GM12872 (cell line): ENCODE measurements at regions not wholly inside any gene's neighbourhood (a gene's known extent, or its start where the extent isn't known, plus 50 kb on each side); places are given as distances from the start of the nearest gene placed in this dataset.

Experiments used
- TF ChIP-seq, protein P1 (sequence below): IDR thresholded peaks from 3 replicates; pipeline ENCODE4 v1.5.1; 2011; ENCODE audit warnings: low read depth, mild to moderate bottlenecking, low read length, moderate library complexity; ENCODE audit not compliant: insufficient read depth

DNA sequence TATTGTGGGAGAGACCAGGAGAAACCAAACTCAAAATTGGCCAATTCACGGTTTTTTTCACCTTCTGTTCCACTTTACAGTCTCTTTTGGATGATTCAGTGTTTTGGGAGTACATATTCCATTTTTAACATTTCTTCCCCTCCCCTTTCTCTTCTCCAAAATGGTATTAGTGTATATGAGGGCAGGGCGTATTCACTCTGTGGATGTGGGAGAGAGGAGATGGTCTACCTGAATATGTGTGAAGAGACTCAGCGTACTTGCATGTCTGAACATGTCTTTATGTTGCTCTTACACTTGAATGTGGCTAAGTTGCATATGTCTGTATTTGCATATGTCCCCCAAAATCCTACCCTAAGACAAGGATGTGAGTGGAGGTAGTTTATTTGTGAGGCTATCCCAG is 291.0 kb upstream of the PPP2R3A start:
- TF ChIP-seq, protein P1, sequence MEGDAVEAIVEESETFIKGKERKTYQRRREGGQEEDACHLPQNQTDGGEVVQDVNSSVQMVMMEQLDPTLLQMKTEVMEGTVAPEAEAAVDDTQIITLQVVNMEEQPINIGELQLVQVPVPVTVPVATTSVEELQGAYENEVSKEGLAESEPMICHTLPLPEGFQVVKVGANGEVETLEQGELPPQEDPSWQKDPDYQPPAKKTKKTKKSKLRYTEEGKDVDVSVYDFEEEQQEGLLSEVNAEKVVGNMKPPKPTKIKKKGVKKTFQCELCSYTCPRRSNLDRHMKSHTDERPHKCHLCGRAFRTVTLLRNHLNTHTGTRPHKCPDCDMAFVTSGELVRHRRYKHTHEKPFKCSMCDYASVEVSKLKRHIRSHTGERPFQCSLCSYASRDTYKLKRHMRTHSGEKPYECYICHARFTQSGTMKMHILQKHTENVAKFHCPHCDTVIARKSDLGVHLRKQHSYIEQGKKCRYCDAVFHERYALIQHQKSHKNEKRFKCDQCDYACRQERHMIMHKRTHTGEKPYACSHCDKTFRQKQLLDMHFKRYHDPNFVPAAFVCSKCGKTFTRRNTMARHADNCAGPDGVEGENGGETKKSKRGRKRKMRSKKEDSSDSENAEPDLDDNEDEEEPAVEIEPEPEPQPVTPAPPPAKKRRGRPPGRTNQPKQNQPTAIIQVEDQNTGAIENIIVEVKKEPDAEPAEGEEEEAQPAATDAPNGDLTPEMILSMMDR = no peak

DNA sequence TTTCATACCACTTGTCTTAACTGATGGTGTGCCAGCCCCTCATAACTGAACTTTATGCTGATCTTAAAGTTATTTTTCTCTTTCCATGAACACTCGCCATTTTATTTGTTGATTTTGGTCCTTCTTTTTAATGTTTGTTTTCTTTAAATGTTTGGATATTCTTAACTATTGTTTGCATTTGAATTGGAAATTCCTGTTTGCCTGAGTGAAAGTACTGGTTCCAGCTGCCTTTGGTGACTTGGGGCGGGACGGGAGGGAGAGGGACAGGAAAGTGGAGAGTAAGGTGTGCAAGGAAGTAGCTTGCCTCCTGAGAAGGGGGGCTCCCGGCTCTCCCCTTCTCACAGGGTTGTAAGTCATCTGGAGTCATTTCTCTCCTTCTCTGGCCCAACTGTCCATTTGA is 287.1 kb upstream of the PPP2R3A start:
- TF ChIP-seq, protein P1 = no peak

DNA sequence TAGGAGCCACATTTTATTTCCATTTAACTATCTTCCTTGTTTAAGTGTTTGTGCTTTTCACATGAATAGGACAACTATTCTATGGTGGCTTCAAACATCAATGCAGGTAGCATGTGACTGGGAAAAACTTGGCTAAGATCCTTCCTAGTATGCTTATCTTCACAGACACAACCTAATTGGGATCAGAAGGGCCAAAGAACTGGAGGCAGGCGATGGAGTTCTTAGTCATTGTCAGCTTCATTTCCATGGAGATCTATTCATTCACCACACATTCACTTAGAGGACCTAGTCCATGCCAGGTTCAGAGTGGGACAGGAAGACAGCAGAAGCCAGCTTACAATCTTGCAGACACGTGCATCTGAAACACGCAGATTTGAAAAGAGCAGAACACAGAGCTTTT is 277.5 kb upstream of the PPP2R3A start:
- TF ChIP-seq, protein P1 = no peak

GRCh38 chr3:135690664-135691063 is 274.9 kb upstream of the PPP2R3A start:
- TF ChIP-seq, protein P1 = no peak

DNA sequence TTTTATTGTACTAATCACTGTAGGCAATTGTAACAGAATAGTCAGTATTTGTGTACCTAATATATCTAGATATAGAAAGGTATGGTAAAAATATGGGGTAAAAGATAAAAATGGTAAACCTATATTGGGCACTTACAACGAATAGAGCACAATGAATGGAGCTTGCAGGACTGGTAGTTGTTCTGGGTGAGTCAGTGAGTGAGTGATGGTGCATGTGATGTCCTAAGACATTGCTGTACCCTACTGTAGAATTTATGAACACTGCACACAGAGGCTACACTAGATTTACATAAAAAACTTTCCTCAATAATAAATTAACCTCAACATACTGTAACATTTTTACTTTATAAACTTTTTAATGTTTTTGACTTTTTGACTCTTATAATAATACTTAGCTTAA is 274.3 kb upstream of the PPP2R3A start:
- TF ChIP-seq, protein P1 = no peak

- TF ChIP-seq, protein P1 = no peak
These were observed 271.4 kb upstream of the PPP2R3A start for GRCh38 chr3:135694142-135694541.

- TF ChIP-seq, protein P1 = no peak
These were observed 265.8 kb upstream of the PPP2R3A start for GRCh38 chr3:135699741-135700140.
